ENCODE measurements at regions not wholly inside any gene's neighbourhood (a gene's known extent, or its start where the extent isn't known, plus 50 kb on each side); places are given as distances from the start of the nearest gene placed in this dataset.

GRCh38 chr13:106139377-106139776 lies 396.1 kb downstream of the EFNB2 start:
- DNase-seq (ENCODE audit: low read depth, low spot score) (no peak), ATAC-seq (no peak)
- H3K4me1 ChIP-seq (ENCODE audit: control insufficient read depth in 1 of 2, insufficient read depth in 2 of 2, low read length in 2 of 2) = peaks cover 24 to 27% of the 10 kb centered on the region in 2 experiments
- no peaks in the 10 kb centered on the region for H3K36me3 ChIP-seq (ENCODE audit: control insufficient read depth in 1 of 2, insufficient read depth in 2 of 2, low read length in 2 of 2)
- no peaks in the 10 kb centered on the region for H3K27me3 ChIP-seq (ENCODE audit: insufficient read depth, low read length)
- no peaks in the 10 kb centered on the region for H3K79me2 ChIP-seq (ENCODE audit: insufficient read depth, low read length)
- H4K20me1 ChIP-seq (ENCODE audit: insufficient read depth) = no peaks in the 10 kb centered on the region
- peak overlapping the region; percentile 6 for H3K4me2 ChIP-seq (ENCODE audit: low read length)
- BruUV-seq (replicated peaks) = no TSS peak
- ChIA-PET RAD21 (ENCODE audit: low non-redundant PET in 1 of 2, low total read pairs in 2 of 2, uncharacterized antibody in 2 of 2, unreplicated experiment in 2 of 2) (no interaction called here), POLR2A (no interaction called here), CTCF (no interaction called here)
- no peak for TF ChIP-seq EZH2phosphoT487 (IDR thresholded peaks at IDR 0.05; ENCODE audit: borderline replicate concordance)
- no peak; the same call in 1 of the 2 replicates for TF ChIP-seq JUND (IDR thresholded peaks at IDR 0.05)
- no peak for TF ChIP-seq TCF7L2 (IDR thresholded peaks at IDR 0.05; ENCODE audit: borderline replicate concordance, extremely low read depth, insufficient read depth, insufficient read length)
- TF ChIP-seq FOSL1 (IDR thresholded peaks at IDR 0.05; ENCODE audit: low read depth) = 0 out of 2 replicates have a peak, but pooled peaks have one; percentile 34
- peak overlapping the region; percentile 14; the same call in 1 of the 2 replicates for H3K27ac ChIP-seq (ENCODE audit: low read depth, low read length)
- no peak overlapping the region for H3K4me3 ChIP-seq (replicated peaks in 1 of 2; ENCODE audit: low read depth in 1 of 2, low read length in 2 of 2)
- no peaks in the 10 kb centered on the region for H3K9me2 ChIP-seq (ENCODE audit: insufficient read depth)
- no peak overlapping the region for H2AFZ ChIP-seq (ENCODE audit: low read depth, low read length, poor library complexity, severe bottlenecking)
- H3K9me3 ChIP-seq (ENCODE audit: control insufficient read depth in 1 of 2, insufficient read depth in 1 of 2, low read depth in 1 of 2, low read length in 2 of 2) = no peaks in the 10 kb centered on the region
- intact Hi-C loops (cut with micrococcal nuclease) = no loop called here
- H3K9ac ChIP-seq (ENCODE audit: low read length) = no peak overlapping the region

- ATAC-seq (no peak), DNase-seq (ENCODE audit: low read depth, low spot score) (no peak)
- CTCF ChIA-PET = no interaction called here
- Histone ChIP-seq H3K27me3 (ENCODE audit: insufficient read depth, low read length) (no peaks in the 10 kb centered on the region), H3K4me2 (ENCODE audit: low read length) (no peak overlapping the region), H3K9ac (ENCODE audit: low read length) (no peak overlapping the region), H4K20me1 (ENCODE audit: insufficient read depth) (no peaks in the 10 kb centered on the region), H3K9me3 (ENCODE audit: control insufficient read depth in 1 of 2, insufficient read depth in 1 of 2, low read depth in 1 of 2, low read length in 2 of 2) (no peaks in the 10 kb centered on the region), H3K36me3 (ENCODE audit: control insufficient read depth in 1 of 2, insufficient read depth in 2 of 2, low read length in 2 of 2) (no peaks in the 10 kb centered on the region), H3K4me1 (ENCODE audit: control insufficient read depth in 1 of 2, insufficient read depth in 2 of 2, low read length in 2 of 2) (peaks cover 20 to 21% of the 10 kb centered on the region in 2 experiments), H2AFZ (ENCODE audit: low read depth, low read length, poor library complexity, severe bottlenecking) (no peak overlapping the region), H3K27ac (ENCODE audit: low read depth, low read length) (no peak overlapping the region), H3K4me3 (replicated peaks in 1 of 2; ENCODE audit: low read depth in 1 of 2, low read length in 2 of 2) (no peak overlapping the region), H3K79me2 (ENCODE audit: insufficient read depth, low read length) (no peaks in the 10 kb centered on the region), H3K9me2 (ENCODE audit: insufficient read depth) (no peaks in the 10 kb centered on the region)
- no TSS peak for BruUV-seq (replicated peaks)
- intact Hi-C loops (cut with micrococcal nuclease) = no loop called here
- POLR2A ChIA-PET = no interaction called here
- RAD21 ChIA-PET (ENCODE audit: low non-redundant PET in 1 of 2, low total read pairs in 2 of 2, uncharacterized antibody in 2 of 2, unreplicated experiment in 2 of 2) = no interaction called here
- TF ChIP-seq ELF1 (IDR thresholded peaks at IDR 0.05; ENCODE audit: borderline replicate concordance, low read depth) (no peak), RAD21 (IDR thresholded peaks at IDR 0.05; ENCODE audit: low read depth) (no peak), JUND (IDR thresholded peaks at IDR 0.05) (no peak), EGR1 (IDR thresholded peaks at IDR 0.05; ENCODE audit: low read depth) (no peak), TCF7L2 (IDR thresholded peaks at IDR 0.05; ENCODE audit: borderline replicate concordance, extremely low read depth, insufficient read depth, insufficient read length) (no peak), EZH2phosphoT487 (IDR thresholded peaks at IDR 0.05; ENCODE audit: borderline replicate concordance) (no peak), MAX (IDR thresholded peaks at IDR 0.05) (no peak), SRF (IDR thresholded peaks at IDR 0.05; ENCODE audit: low read depth) (no peak)
- TF ChIP-seq, protein P1, sequence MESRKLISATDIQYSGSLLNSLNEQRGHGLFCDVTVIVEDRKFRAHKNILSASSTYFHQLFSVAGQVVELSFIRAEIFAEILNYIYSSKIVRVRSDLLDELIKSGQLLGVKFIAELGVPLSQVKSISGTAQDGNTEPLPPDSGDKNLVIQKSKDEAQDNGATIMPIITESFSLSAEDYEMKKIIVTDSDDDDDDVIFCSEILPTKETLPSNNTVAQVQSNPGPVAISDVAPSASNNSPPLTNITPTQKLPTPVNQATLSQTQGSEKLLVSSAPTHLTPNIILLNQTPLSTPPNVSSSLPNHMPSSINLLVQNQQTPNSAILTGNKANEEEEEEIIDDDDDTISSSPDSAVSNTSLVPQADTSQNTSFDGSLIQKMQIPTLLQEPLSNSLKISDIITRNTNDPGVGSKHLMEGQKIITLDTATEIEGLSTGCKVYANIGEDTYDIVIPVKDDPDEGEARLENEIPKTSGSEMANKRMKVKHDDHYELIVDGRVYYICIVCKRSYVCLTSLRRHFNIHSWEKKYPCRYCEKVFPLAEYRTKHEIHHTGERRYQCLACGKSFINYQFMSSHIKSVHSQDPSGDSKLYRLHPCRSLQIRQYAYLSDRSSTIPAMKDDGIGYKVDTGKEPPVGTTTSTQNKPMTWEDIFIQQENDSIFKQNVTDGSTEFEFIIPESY (IDR thresholded peaks at IDR 0.05; ENCODE audit: extremely low read depth, insufficient replicate concordance, low read length) = no peak
Measured at GRCh38 chr13:106138620-106139019, 396.8 kb downstream of the EFNB2 start.

All from HCT116 (cell line).